ENCODE measurements at regions not wholly inside any gene's neighbourhood (a gene's known extent, or its start where the extent isn't known, plus 50 kb on each side); places are given as distances from the start of the nearest gene placed in this dataset.

GRCh38 chr3:40855871-40856270 is 331.1 kb downstream of the ZNF621 start:
- no peak for DNase-seq (ENCODE audit: low spot score in 2 of 2, unreplicated experiment in 2 of 2)
- Mint-ChIP-seq H3K27ac (no peak overlapping the region), H3K4me3 (no peak overlapping the region), H3K36me3 (no peaks in the 10 kb centered on the region), H3K27me3 (ENCODE audit: low read depth) (no peaks in the 10 kb centered on the region), H3K9me3 (no peaks in the 10 kb centered on the region), H3K4me1 (no peaks in the 10 kb centered on the region)
- no peak for TF ChIP-seq CTCF (IDR thresholded peaks at IDR 0.05; ENCODE audit: unreplicated experiment)

DNA sequence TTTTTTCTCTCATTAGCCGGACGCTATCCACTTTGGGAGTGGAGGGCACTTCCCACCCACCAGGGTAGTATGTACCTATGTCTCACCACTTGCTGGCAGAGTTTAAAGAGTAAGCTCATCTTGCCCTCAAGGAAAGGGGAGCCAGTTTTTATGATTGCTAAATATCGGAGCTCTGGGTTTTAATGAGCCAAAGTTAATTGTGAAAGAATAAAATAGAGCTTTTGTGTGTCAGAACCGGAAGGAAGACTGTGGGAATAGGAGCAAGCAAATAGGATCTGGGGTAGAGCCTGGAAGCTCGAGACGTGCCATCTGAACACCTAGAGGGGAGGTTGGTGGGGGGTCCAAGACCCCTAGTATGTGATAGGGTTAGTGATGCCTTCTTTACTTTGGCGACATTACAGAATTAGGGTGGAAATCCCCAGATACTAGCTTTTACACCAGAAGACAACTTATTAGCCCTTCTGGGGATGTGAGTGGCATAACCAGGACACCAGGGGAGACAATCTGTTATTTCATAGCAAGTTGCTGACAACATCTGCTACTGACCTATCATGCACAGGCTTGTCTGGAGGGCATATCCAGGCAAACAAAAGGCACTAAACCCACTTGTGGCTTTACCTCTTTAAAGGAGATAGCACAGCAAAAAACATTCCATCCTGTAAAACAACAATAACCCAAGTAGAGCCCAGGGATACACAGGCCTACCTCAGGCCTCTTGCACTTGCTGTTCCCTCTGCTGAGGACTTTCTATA is 333.8 kb downstream of the ZNF621 start:
- no peak for TF ChIP-seq CTCF (IDR thresholded peaks at IDR 0.05; ENCODE audit: unreplicated experiment)
- no peaks in the 10 kb centered on the region for H3K27me3 Mint-ChIP-seq (ENCODE audit: low read depth)
- DNase-seq (ENCODE audit: low spot score in 2 of 2, unreplicated experiment in 2 of 2) = no peak
- no peak overlapping the region for H3K27ac Mint-ChIP-seq
- H3K36me3 Mint-ChIP-seq = no peaks in the 10 kb centered on the region
- H3K4me3 Mint-ChIP-seq = no peak overlapping the region
- no peaks in the 10 kb centered on the region for H3K4me1 Mint-ChIP-seq
- no peaks in the 10 kb centered on the region for H3K9me3 Mint-ChIP-seq

DNA sequence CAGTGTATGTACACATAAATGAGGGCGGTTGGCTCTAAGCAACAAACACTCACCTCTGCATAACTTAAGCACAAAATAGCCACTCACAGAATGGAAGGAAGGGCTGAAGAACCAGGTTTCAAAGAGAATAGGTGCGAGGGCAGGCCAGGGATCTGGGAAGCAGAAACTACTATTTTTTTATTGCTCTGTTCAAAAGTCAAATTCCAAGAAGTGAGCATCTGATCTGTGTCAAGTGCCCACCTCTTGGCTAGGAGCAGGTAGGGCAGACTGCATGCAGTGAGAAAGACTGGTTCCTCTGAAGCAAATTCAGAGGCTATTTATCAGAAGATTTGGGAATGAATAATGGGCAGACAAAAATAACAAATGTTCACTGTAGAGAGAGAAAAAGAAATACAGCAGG is 336.4 kb upstream of the CTNNB1 start:
- Mint-ChIP-seq H3K27me3 (ENCODE audit: low read depth) (no peaks in the 10 kb centered on the region), H3K4me3 (no peak overlapping the region), H3K9me3 (peaks cover 4% of the 10 kb centered on the region), H3K27ac (no peak overlapping the region), H3K4me1 (peaks cover 4% of the 10 kb centered on the region), H3K36me3 (no peaks in the 10 kb centered on the region)
- TF ChIP-seq CTCF (IDR thresholded peaks at IDR 0.05; ENCODE audit: unreplicated experiment) = no peak
- DNase-seq (ENCODE audit: low spot score in 2 of 2, unreplicated experiment in 2 of 2) = no peak

- H3K4me1 Mint-ChIP-seq = peaks cover 16% of the 10 kb centered on the region
- H3K27ac Mint-ChIP-seq = no peak overlapping the region
- H3K4me3 Mint-ChIP-seq = no peak overlapping the region
- peaks cover 4% of the 10 kb centered on the region for H3K9me3 Mint-ChIP-seq
- no peaks in the 10 kb centered on the region for H3K27me3 Mint-ChIP-seq (ENCODE audit: low read depth)
- H3K36me3 Mint-ChIP-seq = no peaks in the 10 kb centered on the region
- DNase-seq (ENCODE audit: low spot score in 2 of 2, unreplicated experiment in 2 of 2) = no peak
- no peak for TF ChIP-seq CTCF (IDR thresholded peaks at IDR 0.05; ENCODE audit: unreplicated experiment)
Measured at GRCh38 chr3:40864146-40864782, 335.0 kb upstream of the CTNNB1 start.

- TF ChIP-seq CTCF (IDR thresholded peaks at IDR 0.05; ENCODE audit: unreplicated experiment) = no peak
- no peak overlapping the region for H3K4me3 Mint-ChIP-seq
Measured at GRCh38 chr3:40864915-40865314, 334.4 kb upstream of the CTNNB1 start.

More at GRCh38 chr3:40864915-40865314, 334.4 kb upstream of the CTNNB1 start:
- H3K27me3 Mint-ChIP-seq (ENCODE audit: low read depth) = no peaks in the 10 kb centered on the region
- H3K9me3 Mint-ChIP-seq = peaks cover 4% of the 10 kb centered on the region
- H3K36me3 Mint-ChIP-seq = no peaks in the 10 kb centered on the region
- H3K27ac Mint-ChIP-seq = no peak overlapping the region
- no peak for DNase-seq (ENCODE audit: low spot score in 2 of 2, unreplicated experiment in 2 of 2)
- H3K4me1 Mint-ChIP-seq = peaks cover 22% of the 10 kb centered on the region
